ENCODE measurements at regions not wholly inside any gene's neighbourhood (a gene's known extent, or its start where the extent isn't known, plus 50 kb on each side); places are given as distances from the start of the nearest gene placed in this dataset.
"Not testable (repeated sequence)": the region's sequence is repeated elsewhere in the genome, so short reads cannot be mapped to it uniquely, and the experiment has no call there.

- H3K27ac ChIP-seq (ENCODE audit: low read length), result no peak overlapping the region
- no peaks in the 10 kb centered on the region for H3K4me1 ChIP-seq (ENCODE audit: control insufficient read depth in 1 of 2, insufficient read depth in 2 of 2, low read length in 2 of 2)
- no peak overlapping the region for H3K4me3 ChIP-seq (ENCODE audit: low read depth in 1 of 2, low read length in 2 of 2)
- no peaks in the 10 kb centered on the region for H3K36me3 ChIP-seq (ENCODE audit: control insufficient read depth in 1 of 2, insufficient read depth in 2 of 2, low read length in 2 of 2)
- H3K9me3 ChIP-seq (ENCODE audit: control insufficient read depth in 1 of 2, low read length in 2 of 2), result no peaks in the 10 kb centered on the region
- no peaks in the 10 kb centered on the region for H3K27me3 ChIP-seq (ENCODE audit: low read depth, low read length)
Observed at GRCh38 chr12:24631676-24632426, 317.1 kb downstream of the BCAT1 start.

- no peaks in the 10 kb centered on the region for H3K27me3 ChIP-seq (ENCODE audit: low read depth, low read length)
- no peak overlapping the region for H3K4me3 ChIP-seq (ENCODE audit: low read depth in 1 of 2, low read length in 2 of 2)
- H3K27ac ChIP-seq (ENCODE audit: low read length), result no peak overlapping the region
- H3K9me3 ChIP-seq (ENCODE audit: control insufficient read depth in 1 of 2, low read length in 2 of 2), result no peaks in the 10 kb centered on the region
- no peaks in the 10 kb centered on the region for H3K4me1 ChIP-seq (ENCODE audit: control insufficient read depth in 1 of 2, insufficient read depth in 2 of 2, low read length in 2 of 2)
- no peaks in the 10 kb centered on the region for H3K36me3 ChIP-seq (ENCODE audit: control insufficient read depth in 1 of 2, insufficient read depth in 2 of 2, low read length in 2 of 2)
Observed at GRCh38 chr12:24630856-24631255, 318.0 kb downstream of the BCAT1 start.

GRCh38 chr12:24630446-24630845 lies 318.5 kb downstream of the BCAT1 start:
- Histone ChIP-seq H3K27ac (ENCODE audit: low read length) (no peak overlapping the region), H3K4me1 (ENCODE audit: control insufficient read depth in 1 of 2, insufficient read depth in 2 of 2, low read length in 2 of 2) (no peaks in the 10 kb centered on the region), H3K9me3 (ENCODE audit: control insufficient read depth in 1 of 2, low read length in 2 of 2) (no peaks in the 10 kb centered on the region), H3K4me3 (ENCODE audit: low read depth in 1 of 2, low read length in 2 of 2) (no peak overlapping the region), H3K36me3 (ENCODE audit: control insufficient read depth in 1 of 2, insufficient read depth in 2 of 2, low read length in 2 of 2) (no peaks in the 10 kb centered on the region), H3K27me3 (ENCODE audit: low read depth, low read length) (no peaks in the 10 kb centered on the region)

DNA sequence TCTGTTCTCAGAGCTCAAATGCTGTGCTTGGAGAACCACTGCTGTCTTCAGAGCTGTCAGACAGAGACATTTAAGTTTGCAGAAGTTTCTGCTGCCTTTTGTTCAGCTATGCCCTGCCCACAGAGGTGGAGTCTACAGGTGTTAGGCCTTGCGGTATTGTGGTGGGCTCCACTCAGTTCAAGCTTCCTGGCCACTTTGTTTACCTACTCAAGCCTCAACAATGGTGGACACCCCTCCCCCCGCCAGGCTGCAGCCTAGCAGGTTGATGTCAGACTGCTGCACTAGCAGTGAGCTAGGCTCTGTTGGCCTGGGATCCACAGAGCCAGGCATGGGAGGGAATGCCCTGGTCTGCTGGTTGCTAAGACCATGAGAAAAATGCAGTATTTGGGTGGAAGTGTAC lies 323.8 kb downstream of the BCAT1 start:
- H3K4me3 ChIP-seq (ENCODE audit: low read depth in 1 of 2, low read length in 2 of 2), result no peak overlapping the region
- H3K27ac ChIP-seq (ENCODE audit: low read length), result no peak overlapping the region
- no peaks in the 10 kb centered on the region for H3K36me3 ChIP-seq (ENCODE audit: control insufficient read depth in 1 of 2, insufficient read depth in 2 of 2, low read length in 2 of 2)
- H3K4me1 ChIP-seq (ENCODE audit: control insufficient read depth in 1 of 2, insufficient read depth in 2 of 2, low read length in 2 of 2), result no peaks in the 10 kb centered on the region
- H3K9me3 ChIP-seq (ENCODE audit: control insufficient read depth in 1 of 2, low read length in 2 of 2), result no peaks in the 10 kb centered on the region
- H3K27me3 ChIP-seq (ENCODE audit: low read depth, low read length), result no peaks in the 10 kb centered on the region

DNA sequence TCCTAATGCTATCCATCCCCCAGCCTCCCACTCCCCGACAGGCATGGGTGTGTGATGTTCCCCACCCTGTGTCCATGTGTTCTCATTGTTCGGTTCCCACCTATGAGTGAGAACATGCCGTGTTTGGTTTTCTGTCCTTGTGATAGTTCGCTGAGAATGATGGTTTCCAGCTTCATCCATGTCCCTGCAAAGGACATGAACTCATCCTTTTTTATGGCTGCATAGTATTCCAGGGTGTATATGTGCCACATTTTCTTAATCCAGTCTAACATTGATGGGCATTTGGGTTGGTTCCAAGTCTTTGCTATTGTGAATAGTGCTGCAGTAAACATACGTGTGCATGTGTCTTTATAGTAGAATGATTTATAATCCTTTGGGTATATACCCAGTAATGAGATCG lies 328.9 kb downstream of the BCAT1 start:
- not testable (repeated sequence) for H3K27ac ChIP-seq (ENCODE audit: low read length); H3K36me3 ChIP-seq (ENCODE audit: control insufficient read depth in 1 of 2, insufficient read depth in 2 of 2, low read length in 2 of 2); H3K4me3 ChIP-seq (ENCODE audit: low read depth in 1 of 2, low read length in 2 of 2); H3K4me1 ChIP-seq (ENCODE audit: control insufficient read depth in 1 of 2, insufficient read depth in 2 of 2, low read length in 2 of 2); H3K9me3 ChIP-seq (ENCODE audit: control insufficient read depth in 1 of 2, low read length in 2 of 2); H3K27me3 ChIP-seq (ENCODE audit: low read depth, low read length)

- Histone ChIP-seq H3K4me1 (ENCODE audit: control insufficient read depth in 1 of 2, insufficient read depth in 2 of 2, low read length in 2 of 2) (no peaks in the 10 kb centered on the region), H3K9me3 (ENCODE audit: control insufficient read depth in 1 of 2, low read length in 2 of 2) (peaks cover 0 to 4% of the 10 kb centered on the region in 2 donors), H3K36me3 (ENCODE audit: control insufficient read depth in 1 of 2, insufficient read depth in 2 of 2, low read length in 2 of 2) (no peaks in the 10 kb centered on the region), H3K27me3 (ENCODE audit: low read depth, low read length) (no peaks in the 10 kb centered on the region), H3K27ac (ENCODE audit: low read length) (no peak overlapping the region), H3K4me3 (ENCODE audit: low read depth in 1 of 2, low read length in 2 of 2) (no peak overlapping the region)
Observed at GRCh38 chr12:24617471-24617870, 331.4 kb downstream of the BCAT1 start.

DNA sequence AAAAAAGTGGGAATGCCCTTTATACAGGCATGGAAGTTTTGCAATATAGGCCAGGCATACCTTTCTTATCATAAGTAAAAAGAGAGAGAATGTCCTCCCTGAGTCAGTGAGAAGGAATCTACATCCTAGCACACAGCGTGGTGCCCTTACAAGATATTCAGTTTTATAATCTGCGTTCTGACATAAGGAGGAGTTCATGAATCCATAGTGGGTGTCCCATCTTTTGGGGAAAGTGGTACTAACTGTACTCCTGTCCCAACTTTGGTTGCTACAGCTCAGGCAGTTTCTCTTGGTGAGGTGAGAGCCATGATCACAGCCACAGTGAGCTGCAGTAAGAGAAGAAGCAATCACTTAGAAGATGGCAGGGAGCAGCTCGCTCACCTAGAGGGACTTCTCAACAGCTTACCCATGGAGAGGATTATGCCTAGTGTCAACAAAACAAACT lies 332.9 kb downstream of the BCAT1 start:
- H3K9me3 ChIP-seq (ENCODE audit: control insufficient read depth in 1 of 2, low read length in 2 of 2), result peaks cover 0 to 7% of the 10 kb centered on the region in 2 donors
- no peaks in the 10 kb centered on the region for H3K36me3 ChIP-seq (ENCODE audit: control insufficient read depth in 1 of 2, insufficient read depth in 2 of 2, low read length in 2 of 2)
- no peaks in the 10 kb centered on the region for H3K27me3 ChIP-seq (ENCODE audit: low read depth, low read length)
- H3K4me3 ChIP-seq (ENCODE audit: low read depth in 1 of 2, low read length in 2 of 2), result no peak overlapping the region
- H3K4me1 ChIP-seq (ENCODE audit: control insufficient read depth in 1 of 2, insufficient read depth in 2 of 2, low read length in 2 of 2), result no peaks in the 10 kb centered on the region
- no peak overlapping the region for H3K27ac ChIP-seq (ENCODE audit: low read length)

DNA sequence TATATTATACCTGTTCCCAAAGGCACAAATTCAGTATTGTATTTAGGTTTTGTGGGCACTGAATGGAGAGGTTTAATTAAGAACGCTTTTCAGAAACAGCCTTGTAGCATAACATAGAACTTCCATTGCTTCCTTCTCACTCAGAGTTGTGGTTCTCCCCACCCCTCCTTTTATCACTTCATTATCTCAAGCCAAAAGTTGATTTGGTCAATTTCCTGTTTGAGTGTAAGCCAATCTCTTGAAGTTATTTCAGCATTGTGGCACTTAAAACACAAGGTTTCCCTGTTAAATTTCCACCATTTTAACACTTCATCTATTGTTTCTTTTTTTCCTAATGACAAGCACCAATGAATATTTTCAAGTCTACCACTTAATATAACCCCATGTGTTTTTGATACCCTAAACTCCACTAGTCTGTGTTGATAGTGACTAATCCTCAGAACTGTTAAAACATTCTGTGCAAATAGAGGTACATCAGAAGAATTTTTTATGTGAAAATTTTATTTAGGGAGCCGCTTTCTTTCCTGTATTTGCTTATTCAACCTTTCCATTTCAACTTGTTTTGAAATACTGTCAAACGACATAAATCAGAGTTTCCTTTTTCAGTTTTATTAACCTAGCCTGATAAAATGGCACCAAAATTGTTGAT lies 340.1 kb downstream of the BCAT1 start:
- H3K4me1 ChIP-seq (ENCODE audit: control insufficient read depth in 1 of 2, insufficient read depth in 2 of 2, low read length in 2 of 2), result no peaks in the 10 kb centered on the region
- H3K27ac ChIP-seq (ENCODE audit: low read length), result no peak overlapping the region
- H3K36me3 ChIP-seq (ENCODE audit: control insufficient read depth in 1 of 2, insufficient read depth in 2 of 2, low read length in 2 of 2), result no peaks in the 10 kb centered on the region
- H3K27me3 ChIP-seq (ENCODE audit: low read depth, low read length), result no peaks in the 10 kb centered on the region
- H3K4me3 ChIP-seq (ENCODE audit: low read depth in 1 of 2, low read length in 2 of 2), result no peak overlapping the region
- peaks cover 0 to 7% of the 10 kb centered on the region in 2 donors for H3K9me3 ChIP-seq (ENCODE audit: control insufficient read depth in 1 of 2, low read length in 2 of 2)

GRCh38 chr12:24608108-24608507 lies 340.8 kb downstream of the BCAT1 start:
- Histone ChIP-seq H3K4me1 (ENCODE audit: control insufficient read depth in 1 of 2, insufficient read depth in 2 of 2, low read length in 2 of 2) (no peaks in the 10 kb centered on the region), H3K27me3 (ENCODE audit: low read depth, low read length) (no peaks in the 10 kb centered on the region), H3K9me3 (ENCODE audit: control insufficient read depth in 1 of 2, low read length in 2 of 2) (peaks cover 0 to 7% of the 10 kb centered on the region in 2 donors), H3K36me3 (ENCODE audit: control insufficient read depth in 1 of 2, insufficient read depth in 2 of 2, low read length in 2 of 2) (no peaks in the 10 kb centered on the region), H3K4me3 (ENCODE audit: low read depth in 1 of 2, low read length in 2 of 2) (no peak overlapping the region), H3K27ac (ENCODE audit: low read length) (no peak overlapping the region)

- no peak overlapping the region for H3K4me3 ChIP-seq (ENCODE audit: low read depth in 1 of 2, low read length in 2 of 2)
- no peaks in the 10 kb centered on the region for H3K36me3 ChIP-seq (ENCODE audit: control insufficient read depth in 1 of 2, insufficient read depth in 2 of 2, low read length in 2 of 2)
- H3K9me3 ChIP-seq (ENCODE audit: control insufficient read depth in 1 of 2, low read length in 2 of 2), result no peaks in the 10 kb centered on the region
- H3K27ac ChIP-seq (ENCODE audit: low read length), result no peak overlapping the region
- no peaks in the 10 kb centered on the region for H3K4me1 ChIP-seq (ENCODE audit: control insufficient read depth in 1 of 2, insufficient read depth in 2 of 2, low read length in 2 of 2)
- H3K27me3 ChIP-seq (ENCODE audit: low read depth, low read length), result no peaks in the 10 kb centered on the region
Observed at GRCh38 chr12:24605916-24606315, 343.0 kb downstream of the BCAT1 start.

GRCh38 chr12:24605466-24605865 lies 343.4 kb downstream of the BCAT1 start:
- H3K9me3 ChIP-seq (ENCODE audit: control insufficient read depth in 1 of 2, low read length in 2 of 2), result no peaks in the 10 kb centered on the region
- H3K4me3 ChIP-seq (ENCODE audit: low read depth in 1 of 2, low read length in 2 of 2), result no peak overlapping the region
- H3K36me3 ChIP-seq (ENCODE audit: control insufficient read depth in 1 of 2, insufficient read depth in 2 of 2, low read length in 2 of 2), result no peaks in the 10 kb centered on the region
- no peaks in the 10 kb centered on the region for H3K4me1 ChIP-seq (ENCODE audit: control insufficient read depth in 1 of 2, insufficient read depth in 2 of 2, low read length in 2 of 2)
- H3K27me3 ChIP-seq (ENCODE audit: low read depth, low read length), result no peaks in the 10 kb centered on the region
- no peak overlapping the region for H3K27ac ChIP-seq (ENCODE audit: low read length)

GRCh38 chr12:24603371-24603770 lies 345.5 kb downstream of the BCAT1 start:
- H3K9me3 ChIP-seq (ENCODE audit: control insufficient read depth in 1 of 2, low read length in 2 of 2), result no peaks in the 10 kb centered on the region
- H3K4me3 ChIP-seq (ENCODE audit: low read depth in 1 of 2, low read length in 2 of 2), result no peak overlapping the region
- H3K27ac ChIP-seq (ENCODE audit: low read length), result no peak overlapping the region
- H3K27me3 ChIP-seq (ENCODE audit: low read depth, low read length), result no peaks in the 10 kb centered on the region
- no peaks in the 10 kb centered on the region for H3K4me1 ChIP-seq (ENCODE audit: control insufficient read depth in 1 of 2, insufficient read depth in 2 of 2, low read length in 2 of 2)
- H3K36me3 ChIP-seq (ENCODE audit: control insufficient read depth in 1 of 2, insufficient read depth in 2 of 2, low read length in 2 of 2), result no peaks in the 10 kb centered on the region
